GM18909 (cell line): ENCODE measurements at regions not wholly inside any gene's neighbourhood (a gene's known extent, or its start where the extent isn't known, plus 50 kb on each side); places are given as distances from the start of the nearest gene placed in this dataset.
"Not testable (repeated sequence)": the region's sequence is repeated elsewhere in the genome, so short reads cannot be mapped to it uniquely, and the experiment has no call there.

Experiments used
- ATAC-seq: cut with Tn5 transposase; IDR thresholded peaks from one replicate; pipeline ENCODE4 v1.9.1; 2021; ENCODE audit warnings: mild to moderate bottlenecking; ENCODE audit not compliant: unreplicated experiment, poor library complexity

- ATAC-seq: no peak
Measured at GRCh38 chr6:10141746-10142443, 273.0 kb downstream of the TFAP2A start.

DNA sequence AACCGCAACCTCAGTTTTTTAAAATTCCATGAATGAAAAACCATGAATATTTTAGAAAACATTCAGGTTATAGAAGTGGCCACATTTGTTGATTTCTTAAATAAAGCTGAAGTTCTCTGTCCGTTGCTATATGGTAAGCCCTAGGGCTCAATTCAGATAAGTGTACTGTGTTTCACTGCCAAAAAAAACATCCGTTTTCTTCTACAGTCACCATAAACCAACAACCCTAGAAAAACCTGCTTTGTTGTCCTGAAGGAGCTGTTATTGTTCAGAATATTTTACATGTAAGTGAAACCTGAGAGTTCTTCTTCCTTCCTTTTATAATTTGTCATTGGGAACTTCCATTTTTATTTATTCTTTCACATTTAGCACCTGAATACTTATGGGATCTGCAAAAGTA is 274.1 kb downstream of the TFAP2A start:
- no peak for ATAC-seq

DNA sequence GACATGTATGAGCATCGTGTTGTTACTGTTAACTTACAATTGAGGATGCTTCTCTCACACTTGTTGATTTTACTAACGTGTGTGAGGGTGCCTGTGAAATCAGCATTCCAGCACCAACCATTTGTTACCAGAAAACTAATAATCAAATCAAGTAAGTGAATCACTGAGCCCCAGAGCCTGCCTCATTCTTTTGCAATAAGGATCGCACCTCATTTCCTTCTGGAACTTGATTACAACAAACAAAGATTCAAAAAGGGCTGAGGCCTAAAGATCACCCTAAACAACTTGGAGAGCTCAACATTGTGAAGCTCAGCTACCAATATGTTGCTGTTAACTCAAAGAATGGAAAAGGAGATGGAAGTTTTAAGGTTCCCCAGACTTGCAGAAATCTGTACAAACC is 274.7 kb downstream of the TFAP2A start:
- no peak for ATAC-seq

DNA sequence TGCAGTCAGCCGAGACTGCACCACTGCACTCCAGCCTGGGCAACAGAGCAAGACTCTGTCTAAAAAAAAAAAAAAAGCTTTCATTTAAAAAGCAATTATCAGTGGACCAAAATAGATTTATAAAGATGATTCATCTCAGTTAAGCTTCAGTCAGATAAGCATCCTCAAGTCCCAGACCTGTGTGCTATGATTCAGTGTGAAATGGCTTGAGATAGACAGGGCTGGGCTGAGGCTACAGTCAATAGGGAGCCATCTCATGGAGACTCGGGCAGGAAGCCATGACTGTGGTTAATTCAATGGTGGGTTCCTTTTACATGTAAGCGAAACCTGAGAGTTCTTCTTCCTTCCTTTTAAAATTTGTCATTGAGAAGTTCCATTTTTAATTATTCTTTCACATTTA is 276.0 kb downstream of the TFAP2A start:
- ATAC-seq: no peak

GRCh38 chr6:10136636-10137035 is 278.2 kb downstream of the TFAP2A start:
- no peak for ATAC-seq

DNA sequence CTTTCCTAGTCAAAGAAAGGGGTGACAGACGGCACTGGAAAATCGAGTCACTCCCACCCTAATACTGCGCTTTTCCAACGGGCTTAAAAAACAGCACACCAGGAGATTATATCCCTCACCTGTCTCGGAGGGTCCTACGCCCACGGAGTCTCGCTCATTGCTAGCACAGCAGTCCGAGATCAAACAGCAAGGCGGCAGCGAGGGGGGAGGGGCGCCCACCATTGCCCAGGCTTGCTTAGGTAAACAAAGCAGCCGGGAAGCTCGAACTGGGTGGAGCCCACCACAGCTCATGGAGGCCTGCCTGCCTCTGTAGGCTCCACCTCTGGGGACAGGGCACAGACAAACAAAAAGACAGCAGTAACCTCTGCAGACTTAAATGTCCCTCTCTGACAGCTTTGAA is 280.7 kb downstream of the TFAP2A start:
- ATAC-seq: not testable (repeated sequence)

DNA sequence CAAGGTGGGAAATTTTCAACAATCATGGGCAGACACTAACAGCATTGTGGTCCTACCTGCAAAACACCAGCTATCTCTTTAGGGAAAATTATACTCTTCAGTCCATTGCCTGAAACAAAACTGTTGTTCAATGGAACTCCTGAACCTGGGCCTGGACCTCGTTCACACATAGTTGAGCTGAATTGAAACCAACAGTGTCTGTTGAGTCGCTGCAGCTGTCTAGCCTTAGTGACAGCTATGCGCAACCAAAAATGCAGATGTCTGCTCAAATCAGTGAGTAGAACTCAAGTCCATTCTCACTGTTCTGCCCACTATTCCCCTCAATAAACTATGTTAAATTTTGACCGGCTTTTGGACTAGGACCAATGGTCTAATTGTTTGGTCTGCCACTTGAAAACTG is 286.2 kb downstream of the TFAP2A start:
- ATAC-seq: no peak

DNA sequence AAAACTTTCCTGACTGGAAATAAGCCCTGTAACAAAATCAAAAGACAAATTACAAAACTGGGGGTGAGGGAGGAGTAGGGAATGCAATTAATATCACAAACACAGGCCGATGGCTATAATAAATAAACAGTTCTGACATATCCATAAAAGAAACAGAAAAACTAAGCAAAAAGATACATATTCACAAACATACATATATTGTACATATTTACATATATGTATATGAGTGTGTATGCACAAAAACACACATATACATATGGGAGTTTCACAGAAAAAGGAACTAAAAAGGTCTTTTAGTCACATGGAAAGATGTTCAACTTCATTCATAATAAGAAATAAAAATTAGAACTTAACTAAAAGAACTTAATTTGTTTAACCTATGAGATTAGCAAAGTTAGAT is 292.7 kb downstream of the TFAP2A start:
- no peak for ATAC-seq

- ATAC-seq: no peak
Measured at GRCh38 chr6:10112871-10113549, 301.9 kb downstream of the TFAP2A start.

- no peak for ATAC-seq
Measured at GRCh38 chr6:10111975-10112374, 302.9 kb downstream of the TFAP2A start.

GRCh38 chr6:10101551-10102252 is 313.2 kb downstream of the TFAP2A start:
- ATAC-seq: no peak

DNA sequence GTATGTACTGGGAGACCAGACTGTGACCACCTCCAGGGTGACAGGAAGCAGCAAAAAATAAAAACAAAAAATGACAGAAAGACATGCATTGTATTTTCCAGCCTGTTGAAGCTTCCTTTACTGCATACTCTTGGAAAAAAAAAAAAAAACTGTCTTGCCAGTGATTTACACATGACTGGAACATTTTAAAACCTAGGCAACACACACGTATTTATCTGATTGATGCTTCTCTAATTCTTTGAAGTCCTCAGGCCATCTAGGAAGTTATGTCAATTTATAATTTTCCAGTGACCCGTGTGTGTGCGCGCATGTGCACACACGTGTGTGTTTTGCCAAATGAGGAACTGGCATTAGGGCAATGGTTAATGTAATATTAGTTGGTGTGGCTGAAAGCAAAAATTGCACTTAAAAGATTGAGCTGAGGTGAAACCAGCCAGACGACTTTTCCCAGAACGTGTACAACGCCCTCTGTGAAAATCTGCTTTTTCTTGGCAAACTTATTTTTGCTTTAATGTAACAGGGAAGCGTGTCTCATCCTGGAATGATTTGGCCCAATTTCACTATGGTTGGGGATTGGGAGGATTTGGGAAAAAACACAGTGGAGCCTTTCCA is 315.2 kb downstream of the TFAP2A start:
- no peak for ATAC-seq

GRCh38 chr6:10098756-10099528 is 315.9 kb downstream of the TFAP2A start:
- no peak for ATAC-seq

GRCh38 chr6:10093282-10093681 is 321.6 kb downstream of the TFAP2A start:
- no peak for ATAC-seq

DNA sequence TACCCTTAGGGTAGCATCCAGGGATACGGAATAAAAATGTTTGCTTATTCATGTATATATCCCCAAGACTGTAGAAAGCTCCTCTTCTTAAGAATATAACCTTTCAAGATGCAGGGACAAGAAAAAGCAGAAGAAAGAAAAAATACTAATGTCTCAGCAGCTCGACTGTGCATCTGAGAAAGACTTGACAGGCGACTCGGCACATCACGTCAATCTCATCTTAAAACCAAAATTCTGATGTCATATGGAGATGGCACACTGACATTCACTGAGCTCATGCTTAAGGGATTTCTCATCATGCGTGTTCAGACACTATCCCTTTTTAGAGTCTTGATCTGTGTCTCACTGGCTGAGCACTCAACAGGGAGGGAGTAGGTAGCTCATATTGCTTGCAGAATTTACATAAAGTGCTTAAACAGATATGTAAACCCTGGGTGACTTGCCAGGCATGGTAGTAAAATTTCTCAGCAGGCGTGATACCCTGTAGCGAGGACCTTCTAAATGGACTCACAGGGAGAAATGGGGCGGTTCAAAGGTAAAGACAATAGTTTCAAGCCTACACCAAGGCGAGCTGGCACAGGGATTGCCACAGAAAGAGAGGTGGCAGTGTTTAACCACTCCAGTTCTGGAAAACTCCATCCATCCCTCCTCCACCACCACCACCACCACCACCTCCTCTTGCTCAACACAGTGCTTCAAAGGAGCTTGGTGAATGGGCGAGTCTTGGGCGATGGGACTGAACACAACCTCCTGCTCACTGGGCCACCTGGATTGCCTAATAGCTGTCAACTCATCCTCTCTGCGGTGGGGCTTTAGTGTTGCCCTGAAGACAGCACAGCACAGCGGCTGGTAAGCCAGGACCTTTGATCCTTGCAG is 330.5 kb downstream of the TFAP2A start:
- no peak for ATAC-seq

DNA sequence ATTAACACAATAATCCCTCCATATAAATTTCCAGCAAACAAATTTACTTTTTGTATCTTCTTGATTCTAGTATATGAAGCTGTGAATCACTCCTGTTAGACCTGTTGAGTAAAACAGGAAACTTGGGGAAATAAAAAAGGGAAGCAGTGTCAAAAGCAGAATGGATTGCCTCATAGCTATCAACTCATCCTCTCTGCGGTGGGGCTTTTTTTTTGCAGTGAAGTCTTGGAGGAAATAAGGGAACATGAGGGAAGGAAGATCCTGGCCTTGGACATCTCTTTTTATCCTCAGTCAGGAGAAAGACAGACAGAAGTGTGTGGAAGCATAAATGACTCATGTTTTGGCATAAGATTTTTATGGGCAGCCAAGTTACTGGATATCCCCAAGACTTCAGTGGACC is 332.5 kb downstream of the TFAP2A start:
- ATAC-seq: no peak

DNA sequence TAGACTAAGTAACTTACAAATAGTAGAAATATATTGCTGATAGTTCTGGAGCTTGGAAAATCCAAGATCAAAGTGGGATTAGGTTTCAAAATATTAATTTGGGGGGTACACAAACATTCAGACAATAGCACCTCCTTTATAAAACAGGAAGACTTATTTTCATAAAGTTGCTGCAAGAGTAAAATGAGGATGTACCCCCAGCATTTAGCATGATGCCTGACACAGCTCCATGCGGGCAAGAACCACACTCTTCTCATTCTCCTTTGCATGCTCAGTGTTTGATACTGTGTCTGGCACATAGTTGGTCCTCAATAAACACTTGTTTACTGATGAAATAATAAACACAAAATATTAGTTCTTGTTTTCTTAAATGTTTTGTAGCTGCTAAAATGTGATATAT is 332.9 kb downstream of the TFAP2A start:
- no peak for ATAC-seq

- ATAC-seq: no peak
Measured at GRCh38 chr6:10081075-10081474, 333.8 kb downstream of the TFAP2A start.

DNA sequence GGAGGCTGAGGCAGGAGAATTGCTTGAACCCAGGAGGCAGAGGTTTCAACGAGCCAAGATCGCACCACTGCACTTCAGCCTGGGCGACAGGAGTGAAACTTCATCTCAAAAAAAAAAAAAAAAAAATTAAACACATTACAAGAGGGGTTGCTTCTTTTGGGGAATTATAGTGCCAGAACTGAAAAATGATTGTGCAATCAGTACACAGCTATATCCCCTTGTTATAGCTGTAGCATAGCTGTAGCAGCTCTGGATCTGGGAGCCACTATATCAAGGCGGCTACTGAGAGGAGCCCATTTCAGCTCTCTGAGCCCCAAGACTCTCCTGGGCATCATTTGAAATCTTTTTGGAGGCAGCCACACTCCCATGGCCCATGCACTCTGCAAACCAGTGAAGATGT is 334.3 kb downstream of the TFAP2A start:
- ATAC-seq: no peak
